DOHH2 (cell line): ENCODE measurements at regions not wholly inside any gene's neighbourhood (a gene's known extent, or its start where the extent isn't known, plus 50 kb on each side); places are given as distances from the start of the nearest gene placed in this dataset.

Experiments used
- H3F3A ChIP-seq: fragments of 200-600 bp; sonication (generic), shearing (Covaris generic); 2 replicates; pipeline ENCODE4 v1.6.0; 2016; ENCODE audit warnings: antibody characterized with exemption, mild to moderate bottlenecking; ENCODE audit not compliant: control insufficient read depth, insufficient read depth
- H3K27ac ChIP-seq: fragments of 200-600 bp; sonication (generic); 2 replicates; pipeline ENCODE4 v1.5.1; 2014; ENCODE audit warnings: low read depth, mild to moderate bottlenecking, low read length, moderate library complexity
- H3K27me3 ChIP-seq: fragments of 200-600 bp; sonication (generic); 2 replicates; pipeline ENCODE4 v1.6.1; 2014; ENCODE audit warnings: mild to moderate bottlenecking, low read length, mixed read lengths; ENCODE audit not compliant: control insufficient read depth
- H3K36me3 ChIP-seq: fragments of 200-600 bp; sonication (generic); 2 replicates; pipeline ENCODE4 v1.6.1; 2014; ENCODE audit warnings: mild to moderate bottlenecking, low read length, moderate library complexity, mixed read lengths; ENCODE audit not compliant: control insufficient read depth
- H3K4me1 ChIP-seq: fragments of 200-600 bp; sonication (generic); 2 replicates; pipeline ENCODE4 v1.6.1; 2014; ENCODE audit warnings: mild to moderate bottlenecking, low read length, mixed read lengths; ENCODE audit not compliant: control insufficient read depth
- H3K4me2 ChIP-seq: fragments of 200-600 bp; sonication (generic); 2 replicates; pipeline ENCODE4 v1.6.0; 2014; ENCODE audit warnings: mild to moderate bottlenecking, low read length, moderate library complexity
- H3K4me3 ChIP-seq: fragments of 200-600 bp; sonication (generic); 2 replicates; pipeline ENCODE4 v1.5.1; 2014; ENCODE audit warnings: mild to moderate bottlenecking, low read length, mixed read lengths
- H3K79me2 ChIP-seq: fragments of 200-600 bp; sonication (generic); 2 replicates; pipeline ENCODE4 v1.6.1; 2014; ENCODE audit warnings: mild to moderate bottlenecking, low read length, mixed read lengths; ENCODE audit not compliant: control insufficient read depth
- H3K9me2 ChIP-seq: fragments of 200-600 bp; sonication (generic); replicated peaks from 2 replicates; pipeline ENCODE4 v1.6.1; 2014; ENCODE audit warnings: mild to moderate bottlenecking, low read length, mixed read lengths; ENCODE audit not compliant: control insufficient read depth
- H3K9me3 ChIP-seq: fragments of 200-600 bp; sonication (generic); 2 replicates; pipeline ENCODE4 v1.6.1; 2014; ENCODE audit warnings: antibody characterized with exemption, low read length, mixed read lengths; ENCODE audit not compliant: control insufficient read depth, insufficient read depth
- H4K20me1 ChIP-seq: fragments of 200-600 bp; sonication (generic); 2 replicates; pipeline ENCODE4 v1.6.0; 2014; ENCODE audit warnings: low read depth, mild to moderate bottlenecking, antibody characterized with exemption, low read length, moderate library complexity; ENCODE audit not compliant: control insufficient read depth, insufficient read depth
- EZH2phosphoT487 ChIP-seq: fragments of 200-600 bp; sonication (generic); IDR thresholded peaks from 2 replicates; pipeline ENCODE4 v1.6.1; 2017; ENCODE audit warnings: borderline replicate concordance, mild to moderate bottlenecking, antibody characterized with exemption, low read length, moderate library complexity, mixed read lengths
- TF ChIP-seq, protein P1 (sequence below): fragments of 200-600 bp; sonication (generic); IDR thresholded peaks from one replicate; pipeline ENCODE4 v1.5.1; 2014; ENCODE audit warnings: antibody characterized with exemption, mild to moderate bottlenecking, low read depth, low read length; ENCODE audit not compliant: poor library complexity, severe bottlenecking

DNA sequence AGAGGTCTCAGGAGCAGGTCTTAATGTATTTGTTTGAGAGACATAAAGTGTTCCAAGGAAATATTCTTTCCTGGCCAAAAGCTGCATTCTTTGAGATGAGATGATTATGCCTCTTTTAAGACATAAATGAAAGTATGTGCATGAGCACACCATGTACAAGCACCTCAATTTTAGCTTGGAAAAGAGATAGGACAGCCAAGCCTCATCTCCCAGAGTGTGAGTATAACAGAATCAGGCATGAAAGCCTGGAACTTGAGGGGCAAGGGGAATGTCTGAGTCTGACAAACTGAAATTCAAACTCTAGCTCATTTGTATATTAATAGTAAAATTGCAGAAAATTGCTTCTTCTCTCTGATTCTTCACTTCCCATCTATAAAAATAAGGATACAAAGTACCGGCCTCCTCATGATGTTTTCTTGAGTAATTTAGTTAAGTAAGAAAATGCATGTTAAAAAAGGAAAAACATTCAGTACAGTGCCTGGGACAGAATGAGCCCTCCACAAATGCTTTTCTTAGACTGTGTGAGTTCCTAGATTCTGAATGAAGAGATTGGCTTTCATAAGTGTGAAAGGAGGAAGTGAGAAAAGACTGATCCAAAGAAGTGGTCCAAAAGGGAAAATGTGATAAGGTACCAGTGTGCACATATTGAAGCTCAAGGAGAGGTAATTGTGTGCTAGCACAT is 1260.9 kb upstream of the SORCS1 start:
- no peaks in the 10 kb centered on the region for H3K79me2 ChIP-seq
- no peaks in the 10 kb centered on the region for H3F3A ChIP-seq
- H3K27me3 ChIP-seq, result no peaks in the 10 kb centered on the region
- no peaks in the 10 kb centered on the region for H3K9me2 ChIP-seq
- no peaks in the 10 kb centered on the region for H3K4me1 ChIP-seq
- H3K4me2 ChIP-seq, result no peak overlapping the region
- no peaks in the 10 kb centered on the region for H3K9me3 ChIP-seq
- no peaks in the 10 kb centered on the region for H3K36me3 ChIP-seq
- no peak overlapping the region for H3K4me3 ChIP-seq
- H4K20me1 ChIP-seq, result no peaks in the 10 kb centered on the region
- no peak overlapping the region for H3K27ac ChIP-seq
- TF ChIP-seq, protein P1, sequence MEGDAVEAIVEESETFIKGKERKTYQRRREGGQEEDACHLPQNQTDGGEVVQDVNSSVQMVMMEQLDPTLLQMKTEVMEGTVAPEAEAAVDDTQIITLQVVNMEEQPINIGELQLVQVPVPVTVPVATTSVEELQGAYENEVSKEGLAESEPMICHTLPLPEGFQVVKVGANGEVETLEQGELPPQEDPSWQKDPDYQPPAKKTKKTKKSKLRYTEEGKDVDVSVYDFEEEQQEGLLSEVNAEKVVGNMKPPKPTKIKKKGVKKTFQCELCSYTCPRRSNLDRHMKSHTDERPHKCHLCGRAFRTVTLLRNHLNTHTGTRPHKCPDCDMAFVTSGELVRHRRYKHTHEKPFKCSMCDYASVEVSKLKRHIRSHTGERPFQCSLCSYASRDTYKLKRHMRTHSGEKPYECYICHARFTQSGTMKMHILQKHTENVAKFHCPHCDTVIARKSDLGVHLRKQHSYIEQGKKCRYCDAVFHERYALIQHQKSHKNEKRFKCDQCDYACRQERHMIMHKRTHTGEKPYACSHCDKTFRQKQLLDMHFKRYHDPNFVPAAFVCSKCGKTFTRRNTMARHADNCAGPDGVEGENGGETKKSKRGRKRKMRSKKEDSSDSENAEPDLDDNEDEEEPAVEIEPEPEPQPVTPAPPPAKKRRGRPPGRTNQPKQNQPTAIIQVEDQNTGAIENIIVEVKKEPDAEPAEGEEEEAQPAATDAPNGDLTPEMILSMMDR, result no peak
- TF ChIP-seq EZH2phosphoT487, result no peak

DNA sequence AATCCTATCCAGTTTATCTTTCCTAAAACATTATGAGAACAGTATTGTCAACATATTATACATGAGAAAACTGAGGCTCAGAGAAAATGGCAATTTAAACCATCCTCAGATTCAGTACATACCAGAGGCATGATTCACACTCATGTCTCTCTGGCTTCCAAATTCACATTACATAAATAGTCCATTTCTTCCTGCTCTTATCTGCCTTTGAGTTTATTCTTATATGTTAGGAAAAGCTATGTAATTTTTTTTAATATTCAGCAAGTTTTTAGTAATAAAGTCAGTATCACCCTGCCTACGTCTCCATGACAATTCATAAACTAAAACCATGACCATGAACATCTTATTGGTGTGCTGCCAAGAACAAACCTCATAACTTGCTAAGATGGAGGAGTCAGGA is 1260.2 kb upstream of the SORCS1 start:
- no peak overlapping the region for H3K4me3 ChIP-seq
- no peaks in the 10 kb centered on the region for H3K9me3 ChIP-seq
- H3K27me3 ChIP-seq, result no peaks in the 10 kb centered on the region
- H3K36me3 ChIP-seq, result no peaks in the 10 kb centered on the region
- no peak overlapping the region for H3K27ac ChIP-seq
- H3K4me2 ChIP-seq, result no peak overlapping the region
- no peaks in the 10 kb centered on the region for H3F3A ChIP-seq
- no peaks in the 10 kb centered on the region for H4K20me1 ChIP-seq
- H3K9me2 ChIP-seq, result no peaks in the 10 kb centered on the region
- H3K79me2 ChIP-seq, result no peaks in the 10 kb centered on the region
- H3K4me1 ChIP-seq, result no peaks in the 10 kb centered on the region
- TF ChIP-seq, protein P1, result no peak
- TF ChIP-seq EZH2phosphoT487, result no peak

DNA sequence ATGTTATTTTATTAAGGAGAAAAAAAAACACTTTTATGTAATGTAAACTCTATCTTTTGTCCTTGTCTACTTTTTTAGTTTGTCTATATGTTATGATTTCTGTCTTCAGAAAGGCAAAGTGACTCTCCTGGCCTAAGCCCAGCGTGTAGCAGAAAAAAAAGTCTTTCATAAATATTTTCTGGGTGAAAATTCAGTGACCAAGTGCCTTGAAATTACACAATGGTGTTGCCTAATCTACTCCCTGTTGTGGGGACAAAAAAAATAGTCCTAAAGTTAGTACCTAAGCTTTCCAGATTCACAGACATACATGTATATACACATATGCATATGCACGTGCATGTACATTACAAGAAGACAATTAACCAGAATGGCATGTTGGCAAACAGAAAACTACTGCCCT is 1257.8 kb upstream of the SORCS1 start:
- TF ChIP-seq, protein P1, result no peak
- no peak for TF ChIP-seq EZH2phosphoT487
- no peaks in the 10 kb centered on the region for H4K20me1 ChIP-seq
- H3K4me3 ChIP-seq, result no peak overlapping the region
- H3K27me3 ChIP-seq, result no peaks in the 10 kb centered on the region
- no peaks in the 10 kb centered on the region for H3K36me3 ChIP-seq
- H3K4me1 ChIP-seq, result no peaks in the 10 kb centered on the region
- H3K4me2 ChIP-seq, result no peak overlapping the region
- no peaks in the 10 kb centered on the region for H3K9me2 ChIP-seq
- H3K27ac ChIP-seq, result no peak overlapping the region
- H3K9me3 ChIP-seq, result no peaks in the 10 kb centered on the region
- H3F3A ChIP-seq, result no peaks in the 10 kb centered on the region
- no peaks in the 10 kb centered on the region for H3K79me2 ChIP-seq
